ENCODE measurements at regions not wholly inside any gene's neighbourhood (a gene's known extent, or its start where the extent isn't known, plus 50 kb on each side); places are given as distances from the start of the nearest gene placed in this dataset.

- no peak for DNase-seq (ENCODE audit: low read depth)
Measured at GRCh38 chr5:54689411-54690251, 172.1 kb downstream of the SNX18 start.

DNA sequence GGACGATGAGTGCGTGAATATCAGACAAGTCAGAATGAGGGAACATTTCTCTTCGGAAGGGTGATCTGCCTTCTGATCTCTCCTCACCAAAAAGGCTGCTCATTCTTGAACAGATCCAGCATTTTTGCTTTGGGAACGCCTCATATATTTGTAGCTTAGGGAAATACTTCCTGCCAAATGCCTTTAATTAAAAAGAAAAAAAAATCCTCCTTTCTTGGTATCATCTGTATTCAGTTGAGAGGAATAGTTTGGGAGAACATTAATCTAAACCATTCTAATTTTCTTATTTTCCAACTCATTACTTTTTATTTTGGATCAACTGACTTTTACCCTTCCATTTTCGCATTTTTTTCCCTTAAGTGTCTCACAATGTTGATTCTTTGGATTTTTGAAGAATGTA lies 163.4 kb downstream of the SNX18 start:
- no peak for DNase-seq (ENCODE audit: low read depth)

- DNase-seq (ENCODE audit: low read depth), result no peak
Measured at GRCh38 chr5:54679686-54680085, 162.1 kb downstream of the SNX18 start.

GRCh38 chr5:54678737-54679136 lies 161.2 kb downstream of the SNX18 start:
- no peak for DNase-seq (ENCODE audit: low read depth)

- no peak for DNase-seq (ENCODE audit: low read depth)
Measured at GRCh38 chr5:54676481-54677340, 159.2 kb downstream of the SNX18 start.

DNA sequence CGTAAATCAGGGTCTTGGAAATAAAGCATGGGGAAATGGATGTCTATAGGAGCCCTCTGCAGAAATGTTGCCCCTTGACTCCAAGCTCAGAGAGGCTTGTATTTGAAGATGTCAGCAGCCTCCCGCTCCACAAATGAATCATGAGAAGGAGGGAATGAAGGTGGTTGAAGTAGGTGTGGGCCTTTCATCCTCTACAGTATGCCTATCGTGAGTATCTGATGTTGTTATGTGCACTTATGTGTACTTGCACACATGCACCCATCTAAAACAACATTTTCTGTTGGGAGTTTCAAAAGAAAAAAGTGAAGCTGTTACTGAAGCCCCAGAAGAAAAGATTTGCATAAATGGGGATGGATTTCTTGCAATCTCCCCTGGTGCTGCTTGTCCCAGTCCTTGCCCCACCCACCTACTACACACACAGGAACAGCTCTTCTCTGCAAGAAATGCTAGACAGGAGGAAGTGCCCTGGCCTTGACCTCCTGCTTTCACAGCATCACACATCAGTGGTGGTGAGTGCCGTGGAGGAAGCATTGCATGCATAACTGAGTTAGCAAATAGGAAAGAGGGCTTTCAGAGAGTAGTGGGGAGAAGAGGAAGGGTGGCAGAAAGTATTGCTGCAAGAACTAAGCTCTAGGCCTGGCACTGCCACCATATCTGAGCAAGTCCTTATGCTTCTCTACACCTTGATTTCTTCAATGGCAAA lies 156.1 kb downstream of the SNX18 start:
- DNase-seq (ENCODE audit: low read depth), result no peak

- DNase-seq (ENCODE audit: low read depth), result no peak
Measured at GRCh38 chr5:54672871-54673270, 155.3 kb downstream of the SNX18 start.

DNA sequence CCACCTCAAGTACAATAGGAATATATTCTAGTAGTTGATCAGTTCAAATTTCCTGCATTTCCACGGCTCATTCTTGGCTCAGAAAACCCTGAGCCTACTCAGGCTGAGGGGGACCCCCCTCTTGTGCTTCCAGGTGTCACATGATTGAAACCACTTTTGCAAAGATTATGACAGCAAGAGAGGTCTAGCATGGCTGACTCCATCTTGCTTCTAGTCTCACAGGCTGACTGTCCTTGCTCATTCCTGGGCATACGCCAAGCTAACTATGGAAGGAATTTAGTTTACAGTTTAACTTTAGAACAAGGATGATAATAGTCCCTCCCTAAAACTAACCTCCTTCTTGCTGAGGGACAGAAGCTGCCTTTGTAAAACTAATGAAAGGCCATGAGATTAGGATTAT lies 154.1 kb downstream of the SNX18 start:
- DNase-seq (ENCODE audit: low read depth), result no peak

DNA sequence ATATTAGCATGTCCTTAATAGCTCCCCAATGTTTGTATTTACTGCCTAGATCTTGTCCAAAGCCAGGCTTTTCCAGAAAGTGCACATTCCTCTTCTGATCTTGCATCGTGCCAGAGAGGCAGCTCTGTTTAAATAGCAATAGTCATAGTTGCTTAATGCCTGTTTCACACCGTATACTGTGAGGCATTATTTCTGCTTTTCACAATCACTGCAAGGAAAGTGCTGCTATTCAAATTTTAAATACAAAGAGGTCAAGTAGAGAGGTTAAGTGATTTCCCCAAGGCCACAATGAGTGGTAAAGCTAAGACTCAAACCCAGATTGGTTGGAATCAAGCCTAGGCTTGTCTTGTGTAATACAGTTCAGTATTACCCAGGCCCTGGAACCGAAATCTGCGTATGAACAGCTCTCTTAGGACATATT lies 153.6 kb downstream of the SNX18 start:
- no peak for DNase-seq (ENCODE audit: low read depth)

- DNase-seq (ENCODE audit: low read depth), result no peak
Measured at GRCh38 chr5:54670281-54670680, 152.7 kb downstream of the SNX18 start.

DNA sequence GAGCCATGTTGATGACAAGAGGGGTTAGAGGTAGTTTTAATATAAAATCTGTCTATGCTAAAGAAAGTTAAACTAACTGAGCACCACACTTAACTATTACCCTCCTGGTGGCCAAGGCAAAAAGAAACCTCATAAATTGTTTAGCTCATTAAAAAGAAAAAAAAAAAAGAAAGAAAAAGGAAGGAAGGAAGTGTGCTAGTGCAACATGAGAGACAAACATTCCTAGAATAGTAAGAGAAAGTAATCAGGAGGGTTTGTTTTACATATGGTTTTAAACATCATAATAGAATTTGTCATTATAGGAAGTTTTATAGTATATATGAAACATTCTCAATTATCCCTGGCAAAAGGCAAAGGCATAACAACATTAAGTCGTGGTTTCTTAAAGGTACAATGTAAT lies 152.3 kb downstream of the SNX18 start:
- DNase-seq (ENCODE audit: low read depth), result no peak

DNA sequence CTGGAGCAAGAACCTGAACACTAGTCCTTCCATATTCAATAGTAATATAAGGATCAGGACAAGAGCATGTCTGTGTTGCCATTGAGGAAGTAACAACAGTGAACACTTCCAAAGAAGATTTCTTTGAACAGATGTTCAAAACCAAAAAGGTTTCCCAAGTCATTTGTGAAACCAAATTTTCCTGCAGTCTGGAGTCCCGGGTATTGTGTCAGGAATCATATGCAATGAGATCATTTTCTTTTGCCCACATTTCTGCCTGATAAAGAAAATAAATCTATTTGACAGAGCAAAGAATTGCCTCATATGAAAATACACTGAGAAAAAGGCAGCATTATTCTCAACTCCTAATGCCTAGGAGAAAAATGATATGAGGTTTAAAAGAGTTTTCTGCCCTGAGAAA lies 151.7 kb downstream of the SNX18 start:
- DNase-seq (ENCODE audit: low read depth), result peak; percentile 90

DNA sequence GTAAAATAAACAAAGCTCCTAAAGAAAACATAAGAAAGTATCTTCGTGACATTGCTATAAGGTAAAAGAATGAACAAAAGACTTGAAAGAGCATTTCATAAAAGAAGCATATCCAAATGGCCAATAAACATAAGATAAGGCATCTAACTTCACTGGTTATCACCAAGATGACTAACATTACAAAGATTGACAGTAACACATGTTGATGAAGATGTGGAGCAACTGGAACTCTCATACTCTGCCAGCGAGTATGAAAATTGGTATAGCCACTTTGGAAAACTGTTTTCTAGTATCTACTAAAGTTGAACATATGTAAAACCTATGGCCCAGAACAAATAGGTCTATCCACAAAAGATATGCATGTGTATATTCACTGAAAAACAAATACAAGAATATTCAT lies 150.5 kb downstream of the SNX18 start:
- DNase-seq (ENCODE audit: low read depth), result peak; percentile 57

- DNase-seq (ENCODE audit: low read depth), result no peak
Measured at GRCh38 chr5:54667136-54667535, 149.6 kb downstream of the SNX18 start.

GRCh38 chr5:54663866-54664265 lies 146.3 kb downstream of the SNX18 start:
- DNase-seq (ENCODE audit: low read depth), result peak; percentile 89

DNA sequence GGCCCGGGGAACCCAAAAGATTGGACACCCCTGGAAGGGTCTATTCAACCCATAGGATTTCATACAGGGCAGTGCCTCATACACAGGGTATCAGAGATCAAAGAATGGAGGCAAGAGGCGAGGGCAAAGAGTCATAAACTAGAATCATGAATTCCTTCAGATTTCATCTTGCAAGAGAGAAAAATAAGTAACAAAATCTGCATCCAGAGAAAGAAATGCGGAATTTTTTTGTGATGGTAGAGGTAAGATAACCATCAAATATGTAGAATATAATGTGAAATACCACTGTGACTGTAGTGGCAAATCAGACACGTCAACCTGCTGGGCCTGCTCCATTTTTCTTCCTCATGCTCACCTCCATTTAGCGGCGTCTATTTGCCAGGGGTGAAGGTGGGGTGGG lies 143.6 kb downstream of the SNX18 start:
- no peak for DNase-seq (ENCODE audit: low read depth)

DNA sequence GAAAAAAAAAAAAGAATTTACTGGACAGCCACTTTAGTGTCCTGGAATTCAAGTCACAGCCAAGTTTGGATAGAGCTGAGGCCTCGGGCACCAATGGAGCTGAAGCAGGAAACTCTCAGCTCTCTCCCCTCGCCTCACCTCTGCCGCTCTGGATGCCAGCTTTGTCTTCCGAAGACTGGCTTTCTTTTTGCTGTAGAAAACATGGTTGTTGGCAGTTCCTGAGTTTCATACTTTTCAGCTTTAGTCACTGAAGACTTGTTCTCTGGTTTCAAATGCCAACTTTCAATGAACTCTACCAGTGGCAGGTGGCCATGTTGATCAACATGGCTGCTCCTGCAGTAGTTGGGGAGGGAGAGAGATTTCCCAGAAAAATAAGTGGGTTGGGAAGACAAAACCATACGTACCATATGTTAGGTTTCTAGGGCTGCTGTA lies 142.2 kb downstream of the SNX18 start:
- DNase-seq (ENCODE audit: low read depth), result no peak

- DNase-seq (ENCODE audit: low read depth), result peak; percentile 94
Measured at GRCh38 chr5:54658010-54658409, 140.5 kb downstream of the SNX18 start.

GRCh38 chr5:54656261-54656728 lies 138.7 kb downstream of the SNX18 start:
- no peak for DNase-seq (ENCODE audit: low read depth)

DNA sequence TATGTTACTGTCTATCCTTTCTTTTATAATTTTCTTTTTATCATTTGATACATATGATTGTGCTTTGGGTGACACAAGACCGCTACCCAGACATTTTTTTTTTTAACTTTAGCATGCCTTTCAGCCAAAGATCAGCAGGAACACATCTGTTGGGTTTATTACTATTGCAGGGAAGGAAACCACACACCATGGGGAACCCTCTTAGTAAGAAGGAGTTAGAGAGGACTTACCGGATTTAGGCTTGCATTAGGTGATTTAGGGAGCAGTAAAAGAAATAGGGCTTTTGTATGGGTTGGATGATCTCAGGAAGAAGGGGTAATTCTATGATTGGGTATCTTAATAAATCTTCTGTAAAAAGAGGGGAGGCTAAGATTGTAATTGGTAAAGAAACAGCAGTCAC lies 138.2 kb downstream of the SNX18 start:
- no peak for DNase-seq (ENCODE audit: low read depth)

GRCh38 chr5:54655266-54655665 lies 137.7 kb downstream of the SNX18 start:
- no peak for DNase-seq (ENCODE audit: low read depth)

Data from LHCN-M2 (cell line).